A549 (cell line): ENCODE measurements at regions not wholly inside any gene's neighbourhood (a gene's known extent, or its start where the extent isn't known, plus 50 kb on each side); places are given as distances from the start of the nearest gene placed in this dataset.

ENCODE experiments used
- ATAC-seq, 2 experiments: fragments of 200-7000 bp in 1 of 2; fragments of >200 bp in 1 of 2; cut with Nextera tagmentation in 1 of 2; cut with Tn5 transposase in 1 of 2; 3 replicates each; pipeline versions ENCODE4 v1.8.0 to v1.9.1; 2018 to 2020; ENCODE audit warnings: mild to moderate bottlenecking in 1 of 2, moderate library complexity in 1 of 2
- CTCF ChIA-PET: fragments of 300-600 bp; sonication (Branson Sonifier 250); formaldehyde crosslinking; extraction: SDS; loops from one replicate; lab custom pipeline; 2021; ENCODE audit warnings: antibody characterized with exemption, inconsistent platforms; lab: Yijun Ruan, JAX
- POLR2A ChIA-PET: fragments of 350-600 bp; formaldehyde crosslinking; extraction: SDS; loops from one replicate; lab custom pipeline; 2021; ENCODE audit warnings: antibody characterized with exemption, inconsistent platforms; lab: Yijun Ruan, JAX
- DNase-seq, 2 experiments: peaks; one replicate each; pipeline versions ENCODE4 v3.0.0 to v3.0.0-alpha.2; 2011 to 2016; ENCODE audit warnings: low read depth in 1 of 2, low spot score in 1 of 2
- FAIRE-seq: peaks from 2 replicates; lab custom pipeline; 2011; peaks lifted over from hg19 to GRCh38; lab: Jason Lieb, UNC
- H3K27ac ChIP-seq, 2 experiments: fragments of >200 bp; sonication (Bioruptor Twin); formaldehyde crosslinking; 3 replicates each; pipeline ENCODE4 v1.5.1; 2016 to 2017
- H3K4me1 ChIP-seq: fragments of >200 bp; sonication (Bioruptor Twin); formaldehyde crosslinking; 3 replicates; pipeline ENCODE4 v1.6.1; 2016
- H3K4me2 ChIP-seq: fragments of >200 bp; sonication (Bioruptor Twin); formaldehyde crosslinking; 3 replicates; pipeline ENCODE4 v1.6.1; 2016
- H3K4me3 ChIP-seq: fragments of >200 bp; sonication (Bioruptor Twin); formaldehyde crosslinking; 3 replicates; pipeline ENCODE4 v1.5.1; 2016
- H3K9me3 ChIP-seq: fragments of >200 bp; sonication (Bioruptor Twin); formaldehyde crosslinking; 3 replicates; pipeline ENCODE4 v1.6.1; 2016
- BHLHE40 ChIP-seq: IDR thresholded peaks from 2 replicates; pipeline ENCODE4 v1.6.1; 2012; ENCODE audit warnings: low read depth, low read length, inconsistent platforms
- CHD2 ChIP-seq: fragments of 150-350 bp; IDR thresholded peaks from 2 replicates; pipeline ENCODE4 v1.6.1; 2014; ENCODE audit warnings: low read length; ENCODE audit not compliant: partially characterized antibody
- CHD4 ChIP-seq: fragments of 200-600 bp; sonication (generic); IDR thresholded peaks from 2 replicates; pipeline ENCODE4 v1.6.1; 2016; ENCODE audit warnings: antibody characterized with exemption, mild to moderate bottlenecking, borderline replicate concordance
- EHF ChIP-seq: fragments of 250-450 bp; sonication (Bioruptor Pico); IDR thresholded peaks from 2 replicates; pipeline ENCODE4 v1.5.0; 2020; ENCODE audit warnings: mild to moderate bottlenecking
- EP300 ChIP-seq, 2 experiments: fragments of >200 bp; sonication (Bioruptor Twin); formaldehyde crosslinking; IDR thresholded peaks; 2 replicates in 1 of 2; 3 replicates in 1 of 2; pipeline ENCODE4 v1.6.1; 2016 to 2017
- ESRRA ChIP-seq: fragments of 150-350 bp; IDR thresholded peaks from 2 replicates; pipeline ENCODE4 v1.6.1; 2014; ENCODE audit warnings: mild to moderate bottlenecking, low read length, borderline replicate concordance
- FOSL2 ChIP-seq, 2 experiments: fragments of 450-650 bp in 1 of 2; fragments of >200 bp in 1 of 2; sonication (Bioruptor Twin) in 1 of 2; formaldehyde crosslinking; IDR thresholded peaks; 2 replicates each; pipeline versions ENCODE4 v1.5.0 to v1.6.1; 2016 to 2020; ENCODE audit warnings: mild to moderate bottlenecking in 1 of 2, moderate library complexity in 1 of 2
- HEYL ChIP-seq: fragments of 250-450 bp; sonication (Bioruptor Pico); IDR thresholded peaks from 2 replicates; pipeline ENCODE4 v1.8.0; 2021; ENCODE audit warnings: mild to moderate bottlenecking, moderate library complexity
- JUN ChIP-seq, 2 experiments: fragments of >200 bp; sonication (Bioruptor Twin); formaldehyde crosslinking; IDR thresholded peaks; 2 replicates in 1 of 2; 3 replicates in 1 of 2; pipeline ENCODE4 v1.6.1; 2016 to 2017
- JUNB ChIP-seq: fragments of >200 bp; sonication (Bioruptor Twin); formaldehyde crosslinking; IDR thresholded peaks from 2 replicates; pipeline ENCODE4 v1.6.1; 2016
- KDM1A ChIP-seq: fragments of 200-600 bp; sonication (generic); IDR thresholded peaks from 2 replicates; pipeline ENCODE4 v1.6.1; 2016; ENCODE audit warnings: low read depth, mild to moderate bottlenecking
- KDM5A ChIP-seq: fragments of 200-600 bp; sonication (generic); IDR thresholded peaks from 2 replicates; pipeline ENCODE4 v1.6.1; 2016; ENCODE audit warnings: antibody characterized with exemption, mild to moderate bottlenecking
- MAFK ChIP-seq: fragments of 450-650 bp; IDR thresholded peaks from 2 replicates; pipeline ENCODE4 v1.6.1; 2014; ENCODE audit not compliant: partially characterized antibody
- MAZ ChIP-seq: fragments of 150-350 bp; IDR thresholded peaks from 2 replicates; pipeline ENCODE4 v1.6.1; 2014; ENCODE audit warnings: antibody characterized with exemption, low read depth, low read length, borderline replicate concordance
- NR3C1 ChIP-seq: fragments of >200 bp; sonication (Bioruptor Twin); formaldehyde crosslinking; IDR thresholded peaks from 3 replicates; pipeline ENCODE4 v1.6.1; 2017
- POLR2AphosphoS2 ChIP-seq: conservative IDR thresholded peaks from 2 replicates; pipeline ENCODE4 v1.6.1; 2012; ENCODE audit warnings: low read length, improper control_type of control experiment, inconsistent platforms
- SMC3 ChIP-seq: fragments of >200 bp; sonication (Bioruptor Twin); formaldehyde crosslinking; IDR thresholded peaks from 3 replicates; pipeline ENCODE4 v1.6.1; 2018; ENCODE audit warnings: inconsistent platforms
- TP53 ChIP-seq: fragments of 250-450 bp; sonication (Bioruptor Pico); IDR thresholded peaks from 2 replicates; pipeline ENCODE4 v1.5.0; 2021; ENCODE audit warnings: mild to moderate bottlenecking, moderate library complexity
- WGBS: methylation state at CpG from one replicate; pipeline ENCODE4 v1.1.6; 2017; ENCODE audit errors: missing lambda C conversion rate; 5-methylcytosine and 5-hydroxymethylcytosine counted together
- TF ChIP-seq, protein P1 (sequence below): fragments of >200 bp; sonication (Bioruptor Twin); formaldehyde crosslinking; IDR thresholded peaks from 3 replicates; pipeline ENCODE4 v1.5.1; 2016
- TF ChIP-seq, protein P2 (sequence below): fragments of 200-600 bp; sonication (generic); IDR thresholded peaks from 2 replicates; pipeline ENCODE4 v1.6.1; 2016; ENCODE audit warnings: antibody characterized with exemption, mild to moderate bottlenecking, moderate library complexity
- TF ChIP-seq, protein P3 (sequence below): fragments of 250-450 bp; sonication (Bioruptor Pico); IDR thresholded peaks from 2 replicates; pipeline ENCODE4 v1.5.0; 2021; ENCODE audit warnings: mild to moderate bottlenecking, moderate library complexity, borderline replicate concordance
- TF ChIP-seq, protein P4 (sequence below): fragments of 150-350 bp; IDR thresholded peaks from 2 replicates; pipeline ENCODE4 v1.6.1; 2014; ENCODE audit warnings: low read depth, mild to moderate bottlenecking, low read length
- TF ChIP-seq, protein P5 (sequence below): fragments of >200 bp; sonication (Bioruptor Twin); formaldehyde crosslinking; IDR thresholded peaks from 3 replicates; pipeline ENCODE4 v1.6.1; 2016
- TF ChIP-seq, protein P6 (sequence below): fragments of 250-450 bp; sonication (Bioruptor Pico); IDR thresholded peaks from 2 replicates; pipeline ENCODE4 v1.5.0; 2020; ENCODE audit warnings: low read depth, mild to moderate bottlenecking, moderate library complexity

DNA sequence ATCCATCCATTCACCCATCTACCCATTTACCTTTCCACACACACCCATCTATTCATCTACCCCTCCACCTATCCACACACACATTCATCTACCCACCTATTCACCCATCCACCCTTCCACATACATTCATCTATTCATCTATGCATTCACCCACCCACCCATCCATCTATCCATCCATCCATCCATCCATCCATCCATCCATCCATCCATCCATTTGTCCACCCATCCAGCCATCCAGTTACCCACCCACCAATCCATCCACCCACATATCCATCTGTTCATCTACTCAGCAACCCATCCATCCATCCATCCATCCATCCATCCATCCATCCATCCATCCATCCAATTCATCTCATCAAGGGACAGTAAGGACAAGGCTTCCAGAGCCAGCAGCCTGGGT, 74.0 kb downstream of the INHBB start:
- no peaks in the 10 kb centered on the region for H3K9me3 ChIP-seq
- DNase-seq = no peak
- H3K27ac ChIP-seq = no peak overlapping the region
- ChIA-PET POLR2A (no interaction called here), CTCF (interaction anchor here (1.0 kb wide), 1 partner anchor 17 kb away, joined by 3 read pairs; no protein-coding TSS in a partner anchor)
- no peak overlapping the region for H3K4me3 ChIP-seq
- no peak for TF ChIP-seq CHD4
- TF ChIP-seq POLR2AphosphoS2 = no peak
- TF ChIP-seq MAFK = no peak
- TF ChIP-seq, protein P1, sequence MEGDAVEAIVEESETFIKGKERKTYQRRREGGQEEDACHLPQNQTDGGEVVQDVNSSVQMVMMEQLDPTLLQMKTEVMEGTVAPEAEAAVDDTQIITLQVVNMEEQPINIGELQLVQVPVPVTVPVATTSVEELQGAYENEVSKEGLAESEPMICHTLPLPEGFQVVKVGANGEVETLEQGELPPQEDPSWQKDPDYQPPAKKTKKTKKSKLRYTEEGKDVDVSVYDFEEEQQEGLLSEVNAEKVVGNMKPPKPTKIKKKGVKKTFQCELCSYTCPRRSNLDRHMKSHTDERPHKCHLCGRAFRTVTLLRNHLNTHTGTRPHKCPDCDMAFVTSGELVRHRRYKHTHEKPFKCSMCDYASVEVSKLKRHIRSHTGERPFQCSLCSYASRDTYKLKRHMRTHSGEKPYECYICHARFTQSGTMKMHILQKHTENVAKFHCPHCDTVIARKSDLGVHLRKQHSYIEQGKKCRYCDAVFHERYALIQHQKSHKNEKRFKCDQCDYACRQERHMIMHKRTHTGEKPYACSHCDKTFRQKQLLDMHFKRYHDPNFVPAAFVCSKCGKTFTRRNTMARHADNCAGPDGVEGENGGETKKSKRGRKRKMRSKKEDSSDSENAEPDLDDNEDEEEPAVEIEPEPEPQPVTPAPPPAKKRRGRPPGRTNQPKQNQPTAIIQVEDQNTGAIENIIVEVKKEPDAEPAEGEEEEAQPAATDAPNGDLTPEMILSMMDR = no peak
- TF ChIP-seq, protein P2, sequence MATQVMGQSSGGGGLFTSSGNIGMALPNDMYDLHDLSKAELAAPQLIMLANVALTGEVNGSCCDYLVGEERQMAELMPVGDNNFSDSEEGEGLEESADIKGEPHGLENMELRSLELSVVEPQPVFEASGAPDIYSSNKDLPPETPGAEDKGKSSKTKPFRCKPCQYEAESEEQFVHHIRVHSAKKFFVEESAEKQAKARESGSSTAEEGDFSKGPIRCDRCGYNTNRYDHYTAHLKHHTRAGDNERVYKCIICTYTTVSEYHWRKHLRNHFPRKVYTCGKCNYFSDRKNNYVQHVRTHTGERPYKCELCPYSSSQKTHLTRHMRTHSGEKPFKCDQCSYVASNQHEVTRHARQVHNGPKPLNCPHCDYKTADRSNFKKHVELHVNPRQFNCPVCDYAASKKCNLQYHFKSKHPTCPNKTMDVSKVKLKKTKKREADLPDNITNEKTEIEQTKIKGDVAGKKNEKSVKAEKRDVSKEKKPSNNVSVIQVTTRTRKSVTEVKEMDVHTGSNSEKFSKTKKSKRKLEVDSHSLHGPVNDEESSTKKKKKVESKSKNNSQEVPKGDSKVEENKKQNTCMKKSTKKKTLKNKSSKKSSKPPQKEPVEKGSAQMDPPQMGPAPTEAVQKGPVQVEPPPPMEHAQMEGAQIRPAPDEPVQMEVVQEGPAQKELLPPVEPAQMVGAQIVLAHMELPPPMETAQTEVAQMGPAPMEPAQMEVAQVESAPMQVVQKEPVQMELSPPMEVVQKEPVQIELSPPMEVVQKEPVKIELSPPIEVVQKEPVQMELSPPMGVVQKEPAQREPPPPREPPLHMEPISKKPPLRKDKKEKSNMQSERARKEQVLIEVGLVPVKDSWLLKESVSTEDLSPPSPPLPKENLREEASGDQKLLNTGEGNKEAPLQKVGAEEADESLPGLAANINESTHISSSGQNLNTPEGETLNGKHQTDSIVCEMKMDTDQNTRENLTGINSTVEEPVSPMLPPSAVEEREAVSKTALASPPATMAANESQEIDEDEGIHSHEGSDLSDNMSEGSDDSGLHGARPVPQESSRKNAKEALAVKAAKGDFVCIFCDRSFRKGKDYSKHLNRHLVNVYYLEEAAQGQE = no peak
- no peak for TF ChIP-seq FOSL2 (IDR thresholded peaks at IDR 0.05)
- no peak for TF ChIP-seq FOSL2 (CRISPR knock-in tag; IDR thresholded peaks at IDR 0.05)
- TF ChIP-seq, protein P3, sequence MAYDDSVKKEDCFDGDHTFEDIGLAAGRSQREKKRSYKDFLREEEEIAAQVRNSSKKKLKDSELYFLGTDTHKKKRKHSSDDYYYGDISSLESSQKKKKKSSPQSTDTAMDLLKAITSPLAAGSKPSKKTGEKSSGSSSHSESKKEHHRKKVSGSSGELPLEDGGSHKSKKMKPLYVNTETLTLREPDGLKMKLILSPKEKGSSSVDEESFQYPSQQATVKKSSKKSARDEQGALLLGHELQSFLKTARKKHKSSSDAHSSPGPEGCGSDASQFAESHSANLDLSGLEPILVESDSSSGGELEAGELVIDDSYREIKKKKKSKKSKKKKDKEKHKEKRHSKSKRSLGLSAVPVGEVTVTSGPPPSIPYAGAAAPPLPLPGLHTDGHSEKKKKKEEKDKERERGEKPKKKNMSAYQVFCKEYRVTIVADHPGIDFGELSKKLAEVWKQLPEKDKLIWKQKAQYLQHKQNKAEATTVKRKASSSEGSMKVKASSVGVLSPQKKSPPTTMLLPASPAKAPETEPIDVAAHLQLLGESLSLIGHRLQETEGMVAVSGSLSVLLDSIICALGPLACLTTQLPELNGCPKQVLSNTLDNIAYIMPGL (CRISPR knock-in tag) = no peak
- peaks cover 16% of the 10 kb centered on the region; the same call in 2 of the 3 replicates for H3K4me1 ChIP-seq
- H3K4me2 ChIP-seq = no peak overlapping the region
- ATAC-seq = no peak
- no peak for FAIRE-seq

DNA sequence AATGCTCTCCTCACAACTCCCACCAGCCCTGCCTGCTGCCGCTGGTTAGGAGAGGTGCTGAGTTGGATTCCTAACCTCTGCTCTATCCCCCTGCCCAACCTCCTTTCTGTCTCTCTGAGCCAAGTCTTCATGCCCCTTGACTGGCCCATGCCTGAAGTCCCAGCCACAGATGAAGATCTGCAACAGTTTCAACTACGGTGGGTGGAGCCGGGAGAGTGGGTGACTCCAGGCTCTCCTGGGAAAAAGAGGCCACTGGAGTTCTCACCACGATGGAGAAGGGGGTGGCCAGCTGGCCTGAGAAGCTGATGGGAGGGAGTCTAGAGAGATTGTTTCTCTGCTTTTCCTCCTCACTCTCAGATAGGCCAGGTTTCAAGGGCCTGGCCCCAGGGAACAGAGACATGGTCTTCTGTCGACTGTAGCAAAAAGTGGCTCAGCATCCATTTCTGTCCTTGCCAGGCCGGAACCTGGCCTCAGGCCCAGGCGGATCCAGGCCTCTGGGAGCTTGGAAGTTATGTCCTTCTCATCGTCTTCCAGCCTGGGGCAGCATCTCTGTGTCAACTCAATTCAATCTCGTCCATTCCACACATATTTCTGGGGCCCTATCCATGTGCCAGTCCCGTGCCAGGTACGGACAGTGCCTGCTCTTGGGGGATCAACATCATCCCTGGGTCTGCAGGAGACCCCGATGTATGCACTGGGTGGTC, 75.3 kb downstream of the INHBB start:
- H3K4me1 ChIP-seq = peaks cover 16% of the 10 kb centered on the region; the same call in 2 of the 3 replicates
- no peaks in the 10 kb centered on the region for H3K9me3 ChIP-seq
- no peak overlapping the region; a peak in 1 of 6 replicates for H3K27ac ChIP-seq
- H3K4me3 ChIP-seq = no peak overlapping the region
- ATAC-seq (no peak), FAIRE-seq (no peak), DNase-seq (no peak)
- no peak overlapping the region for H3K4me2 ChIP-seq
- TF ChIP-seq SMC3 = no peak
- no peak for TF ChIP-seq NR3C1
- no peak for TF ChIP-seq CHD2
- TF ChIP-seq KDM1A = no peak
- no peak for TF ChIP-seq ESRRA
- TF ChIP-seq, protein P4, sequence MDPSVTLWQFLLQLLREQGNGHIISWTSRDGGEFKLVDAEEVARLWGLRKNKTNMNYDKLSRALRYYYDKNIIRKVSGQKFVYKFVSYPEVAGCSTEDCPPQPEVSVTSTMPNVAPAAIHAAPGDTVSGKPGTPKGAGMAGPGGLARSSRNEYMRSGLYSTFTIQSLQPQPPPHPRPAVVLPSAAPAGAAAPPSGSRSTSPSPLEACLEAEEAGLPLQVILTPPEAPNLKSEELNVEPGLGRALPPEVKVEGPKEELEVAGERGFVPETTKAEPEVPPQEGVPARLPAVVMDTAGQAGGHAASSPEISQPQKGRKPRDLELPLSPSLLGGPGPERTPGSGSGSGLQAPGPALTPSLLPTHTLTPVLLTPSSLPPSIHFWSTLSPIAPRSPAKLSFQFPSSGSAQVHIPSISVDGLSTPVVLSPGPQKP = no peak
- TF ChIP-seq, protein P5, sequence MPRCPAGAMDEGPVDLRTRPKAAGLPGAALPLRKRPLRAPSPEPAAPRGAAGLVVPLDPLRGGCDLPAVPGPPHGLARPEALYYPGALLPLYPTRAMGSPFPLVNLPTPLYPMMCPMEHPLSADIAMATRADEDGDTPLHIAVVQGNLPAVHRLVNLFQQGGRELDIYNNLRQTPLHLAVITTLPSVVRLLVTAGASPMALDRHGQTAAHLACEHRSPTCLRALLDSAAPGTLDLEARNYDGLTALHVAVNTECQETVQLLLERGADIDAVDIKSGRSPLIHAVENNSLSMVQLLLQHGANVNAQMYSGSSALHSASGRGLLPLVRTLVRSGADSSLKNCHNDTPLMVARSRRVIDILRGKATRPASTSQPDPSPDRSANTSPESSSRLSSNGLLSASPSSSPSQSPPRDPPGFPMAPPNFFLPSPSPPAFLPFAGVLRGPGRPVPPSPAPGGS = no peak
- no peak for TF ChIP-seq EP300 (IDR thresholded peaks at IDR 0.05)
- no peak for TF ChIP-seq TP53
- TF ChIP-seq KDM5A = no peak
- TF ChIP-seq JUN (IDR thresholded peaks at IDR 0.05) = no peak
- no peak for TF ChIP-seq MAZ
- TF ChIP-seq EHF (CRISPR knock-in tag) = no peak
- no peak for TF ChIP-seq HEYL (CRISPR knock-in tag)
- TF ChIP-seq JUNB = no peak
- TF ChIP-seq, protein P6, sequence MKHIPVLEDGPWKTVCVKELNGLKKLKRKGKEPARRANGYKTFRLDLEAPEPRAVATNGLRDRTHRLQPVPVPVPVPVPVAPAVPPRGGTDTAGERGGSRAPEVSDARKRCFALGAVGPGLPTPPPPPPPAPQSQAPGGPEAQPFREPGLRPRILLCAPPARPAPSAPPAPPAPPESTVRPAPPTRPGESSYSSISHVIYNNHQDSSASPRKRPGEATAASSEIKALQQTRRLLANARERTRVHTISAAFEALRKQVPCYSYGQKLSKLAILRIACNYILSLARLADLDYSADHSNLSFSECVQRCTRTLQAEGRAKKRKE = no peak
- TF ChIP-seq POLR2AphosphoS2 = no peak
- no peak for TF ChIP-seq BHLHE40
- TF ChIP-seq CHD4 = no peak
- ChIA-PET POLR2A (no interaction called here), CTCF (interaction anchor here (1.0 kb wide), 1 partner anchor 15 kb away, joined by 3 read pairs; no protein-coding TSS in a partner anchor)
- 76% methylated on average over 12 of the region's 12 CpGs for WGBS
